ENCODE measurements at regions not wholly inside any gene's neighbourhood (a gene's known extent, or its start where the extent isn't known, plus 50 kb on each side); places are given as distances from the start of the nearest gene placed in this dataset.
"Not testable (repeated sequence)": the region's sequence is repeated elsewhere in the genome, so short reads cannot be mapped to it uniquely, and the experiment has no call there.

GRCh38 chr6:19612672-19613466 is 224.3 kb upstream of the ID4 start:
- not testable (repeated sequence) for DNase-seq (ENCODE audit: low read depth)

- no peak for DNase-seq (ENCODE audit: low read depth)
Measured at GRCh38 chr6:19613678-19614077, 223.5 kb upstream of the ID4 start.

DNA sequence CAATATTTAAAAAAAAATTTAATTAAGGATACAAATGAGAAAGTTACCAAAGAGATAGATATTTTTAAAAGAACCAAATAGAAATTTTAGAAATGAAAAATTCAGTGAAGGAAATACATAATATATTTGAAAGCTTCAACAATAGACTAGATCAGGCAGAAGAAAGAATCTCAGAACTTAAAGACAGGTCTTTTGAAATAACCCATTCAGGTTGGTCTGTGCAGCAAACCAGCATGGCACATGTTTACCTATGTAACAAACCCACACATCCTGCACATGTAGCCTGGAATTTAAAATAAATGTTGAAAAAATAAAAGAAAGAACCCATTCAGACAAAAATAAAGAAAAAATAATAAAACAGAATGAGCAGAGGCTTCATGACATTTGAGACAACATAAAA is 221.1 kb upstream of the ID4 start:
- DNase-seq (ENCODE audit: low read depth): no peak

DNA sequence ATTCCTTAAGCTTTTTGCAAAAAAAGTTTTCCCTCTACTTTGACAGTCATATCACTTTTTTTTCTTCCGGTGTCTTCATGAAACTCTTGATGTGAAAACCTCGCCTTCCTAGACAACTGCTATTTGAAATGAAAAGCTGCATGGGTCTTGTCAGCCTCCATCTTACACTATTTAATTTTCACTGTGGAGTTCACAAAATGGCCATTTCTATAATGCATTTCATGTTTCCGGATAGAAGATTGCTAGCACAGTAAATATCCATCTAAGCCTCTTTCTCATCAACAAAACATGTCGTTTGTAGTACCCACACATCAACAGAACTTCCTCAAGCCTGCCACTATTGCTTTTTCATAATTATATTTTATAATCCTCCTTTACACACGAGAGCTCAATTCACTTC is 204.9 kb upstream of the ID4 start:
- no peak for DNase-seq (ENCODE audit: low read depth)

GRCh38 chr6:19632786-19633185 is 204.4 kb upstream of the ID4 start:
- DNase-seq (ENCODE audit: low read depth): no peak

- no peak for DNase-seq (ENCODE audit: low read depth)
Measured at GRCh38 chr6:19635728-19636127, 201.4 kb upstream of the ID4 start.

DNA sequence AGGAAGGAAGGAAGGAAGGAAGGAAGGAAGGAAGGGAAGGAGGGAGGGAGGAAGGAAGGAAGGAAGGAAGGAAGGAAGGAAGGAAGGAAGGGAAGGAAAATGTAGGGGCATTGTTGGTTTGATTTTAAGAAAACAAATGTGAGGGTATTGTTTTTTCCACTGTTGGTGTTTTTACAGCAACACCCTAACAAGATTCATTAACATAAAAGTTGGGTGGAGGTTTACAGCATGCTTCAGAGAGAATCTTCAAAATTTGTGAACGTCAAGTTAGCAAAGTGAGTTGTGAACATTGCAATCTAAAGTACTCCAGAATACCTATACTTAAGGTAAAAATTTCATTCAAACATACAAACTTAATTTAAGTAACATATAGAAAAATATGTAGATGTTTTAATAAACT is 200.2 kb upstream of the ID4 start:
- no peak for DNase-seq (ENCODE audit: low read depth)

- DNase-seq (ENCODE audit: low read depth): no peak
Measured at GRCh38 chr6:19638931-19639330, 198.2 kb upstream of the ID4 start.

GRCh38 chr6:19643287-19643686 is 193.9 kb upstream of the ID4 start:
- DNase-seq (ENCODE audit: low read depth): no peak

DNA sequence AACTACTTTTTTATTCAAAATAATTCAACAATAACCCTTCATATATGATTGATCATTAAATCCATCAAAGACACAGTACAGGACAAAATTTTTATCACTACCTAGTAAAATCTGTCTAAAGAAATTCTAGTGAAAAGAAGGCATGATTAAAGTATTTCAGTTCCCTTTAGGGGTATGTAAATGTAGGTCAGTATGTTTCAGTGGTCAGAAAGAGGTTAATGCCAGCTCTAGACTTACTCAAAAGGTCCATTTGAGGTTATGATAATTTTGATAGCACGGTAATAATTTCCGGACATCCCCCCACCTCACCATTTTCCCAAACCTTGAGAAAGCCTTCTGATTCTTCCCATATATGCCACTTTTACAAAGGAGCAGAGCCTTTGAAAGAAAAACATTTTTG is 193.5 kb upstream of the ID4 start:
- no peak for DNase-seq (ENCODE audit: low read depth)

GRCh38 chr6:19655744-19656143 is 181.4 kb upstream of the ID4 start:
- no peak for DNase-seq (ENCODE audit: low read depth)

- no peak for DNase-seq (ENCODE audit: low read depth)
Measured at GRCh38 chr6:19660123-19660910, 176.9 kb upstream of the ID4 start.

- DNase-seq (ENCODE audit: low read depth): no peak
Measured at GRCh38 chr6:19662911-19663310, 174.3 kb upstream of the ID4 start.

- DNase-seq (ENCODE audit: low read depth): no peak
Measured at GRCh38 chr6:19663479-19663878, 173.7 kb upstream of the ID4 start.

DNA sequence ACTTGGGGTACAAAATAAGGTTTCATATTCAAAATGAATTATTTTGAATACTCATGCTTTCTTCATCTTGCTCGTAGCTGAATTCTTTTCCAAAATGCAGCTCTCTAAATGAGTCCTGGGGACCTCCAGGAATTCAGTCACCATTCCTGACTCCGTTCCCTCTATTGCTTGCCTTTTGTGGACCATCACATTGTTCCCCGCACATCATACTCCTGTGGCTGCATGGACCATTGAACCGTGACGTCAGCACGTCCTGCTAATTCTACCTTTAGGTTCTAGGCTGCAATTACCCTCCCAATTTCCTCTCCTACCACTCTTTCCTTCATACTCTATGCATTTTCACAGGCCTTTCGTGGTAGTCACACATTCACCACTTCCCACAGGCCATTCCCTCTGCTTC is 173.1 kb upstream of the ID4 start:
- no peak for DNase-seq (ENCODE audit: low read depth)

- DNase-seq (ENCODE audit: low read depth): no peak
Measured at GRCh38 chr6:19664878-19665612, 172.1 kb upstream of the ID4 start.

DNA sequence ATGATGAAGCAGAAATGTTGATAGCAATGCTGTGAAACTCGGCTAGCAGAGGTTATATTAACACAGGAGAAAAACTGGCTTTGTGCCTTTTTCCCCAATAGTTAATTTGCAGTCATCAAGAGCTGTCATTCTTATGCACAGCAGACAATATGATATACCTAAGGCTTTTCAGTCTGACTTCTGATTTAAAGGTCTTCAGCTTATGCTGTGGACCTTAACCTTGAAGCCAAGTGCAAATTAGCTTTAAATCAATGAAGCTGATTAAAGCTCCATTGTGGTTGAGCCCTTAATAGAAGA is 171.6 kb upstream of the ID4 start:
- DNase-seq (ENCODE audit: low read depth): no peak

- DNase-seq (ENCODE audit: low read depth): no peak
Measured at GRCh38 chr6:19668710-19669109, 168.5 kb upstream of the ID4 start.

DNA sequence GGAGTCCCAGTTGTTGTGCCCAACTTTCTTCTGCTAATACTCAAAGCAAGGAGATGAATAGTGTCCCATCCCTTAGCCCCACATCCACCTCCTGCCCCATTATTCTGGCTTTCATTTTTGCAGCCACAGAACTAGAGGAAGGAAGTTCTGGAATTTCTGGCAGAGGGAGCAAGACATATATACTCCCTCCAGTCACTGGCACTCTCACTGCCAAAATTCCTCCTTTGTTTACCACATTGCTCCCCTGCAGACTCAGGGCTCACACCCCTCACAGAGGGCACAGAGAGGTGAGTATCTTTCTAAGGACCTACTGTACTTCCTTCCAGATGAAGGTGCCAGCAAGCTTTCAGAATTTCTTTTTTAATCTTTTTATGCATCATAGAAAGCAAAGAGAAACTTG is 168.0 kb upstream of the ID4 start:
- DNase-seq (ENCODE audit: low read depth): no peak

GRCh38 chr6:19682859-19683258 is 154.3 kb upstream of the ID4 start:
- no peak for DNase-seq (ENCODE audit: low read depth)

DNA sequence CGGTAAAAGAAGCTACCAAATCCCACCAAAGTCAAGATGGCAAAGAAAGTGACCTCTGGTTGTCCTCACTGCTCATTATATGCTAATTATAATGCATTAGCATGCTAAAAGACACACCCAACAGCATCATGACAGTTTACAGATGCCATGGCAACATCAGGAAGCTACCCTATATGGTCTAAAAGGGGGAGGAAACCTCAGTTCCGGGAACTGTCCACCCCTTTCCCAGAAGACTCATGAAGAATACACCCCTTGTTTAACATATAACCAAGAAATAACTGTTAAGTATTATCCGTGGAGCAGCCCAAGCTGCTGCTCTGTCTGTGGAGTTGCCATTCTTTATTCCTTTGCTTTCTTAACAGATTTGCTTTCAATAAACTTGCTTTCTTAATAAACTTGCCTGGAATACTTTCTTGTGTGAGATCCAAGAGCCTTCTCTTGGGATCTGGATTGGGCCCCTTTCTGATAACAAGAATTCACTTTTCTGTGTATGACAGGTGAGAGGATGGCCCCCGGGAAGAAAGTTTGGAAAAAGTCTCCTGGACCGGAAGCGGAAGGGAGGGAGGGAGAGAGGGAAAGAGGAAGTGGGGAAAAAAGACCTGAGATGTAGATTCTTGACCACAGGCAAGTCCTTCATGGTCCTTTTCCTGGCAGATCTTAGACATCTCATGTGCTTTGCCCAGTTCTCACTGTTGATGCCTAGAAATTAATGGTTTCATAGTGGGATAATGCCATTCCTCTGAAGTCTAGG is 146.7 kb upstream of the ID4 start:
- DNase-seq (ENCODE audit: low read depth): no peak

DNA sequence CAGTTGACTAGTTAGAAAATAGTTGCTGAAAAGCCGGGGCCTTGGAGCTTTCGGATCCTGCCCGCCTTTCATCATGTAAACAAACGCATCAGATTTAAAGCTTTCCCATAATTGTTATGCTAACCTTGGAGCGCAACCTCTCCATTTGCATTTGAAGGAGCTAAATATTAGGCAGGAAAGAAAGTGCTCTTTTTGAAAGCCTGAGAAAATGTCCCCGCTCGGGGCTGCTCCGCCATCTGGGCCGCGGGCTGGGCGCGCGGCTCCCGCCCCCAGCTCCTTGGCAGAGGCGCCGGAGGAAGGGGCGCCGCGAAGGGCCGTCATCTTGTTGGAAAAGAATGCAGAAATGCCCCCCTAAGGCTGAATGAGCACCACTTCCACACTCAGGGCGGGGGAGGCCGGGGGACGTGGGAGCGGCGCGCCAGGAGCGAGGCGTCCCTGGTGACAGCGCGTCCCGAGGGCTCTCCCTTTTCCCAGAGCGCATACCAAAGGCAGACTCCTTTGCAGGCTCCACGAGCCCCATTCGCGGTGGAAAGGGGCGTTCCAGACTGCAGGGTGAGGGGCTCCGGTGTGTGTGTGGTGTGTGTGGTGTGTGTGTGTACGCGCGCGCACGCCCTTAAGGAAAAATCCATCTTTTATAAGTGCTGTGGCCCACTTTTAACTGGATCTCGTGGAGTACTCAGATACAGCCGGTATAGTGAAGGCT is 145.6 kb upstream of the ID4 start:
- DNase-seq (ENCODE audit: low read depth): no peak

Data from activated T-cell treated with anti-CD3 and anti-CD28 coated beads for 1 hour (primary cell).